HFFc6 (cell line): ENCODE measurements at regions not wholly inside any gene's neighbourhood (a gene's known extent, or its start where the extent isn't known, plus 50 kb on each side); places are given as distances from the start of the nearest gene placed in this dataset.

Source experiments
- DNase-seq: peaks from one replicate; pipeline ENCODE4 v3.0.0-alpha.2; 2018
- H3K27ac Mint-ChIP-seq: 2 replicates; pipeline ENCODE4 v1.8.0; 2020; ENCODE audit warnings: mild to moderate bottlenecking, mixed read lengths
- H3K27me3 Mint-ChIP-seq: 2 replicates; pipeline ENCODE4 v1.8.0; 2021; ENCODE audit warnings: mild to moderate bottlenecking, moderate library complexity, mixed read lengths; ENCODE audit not compliant: insufficient read depth
- H3K36me3 Mint-ChIP-seq: 2 replicates; pipeline ENCODE4 v1.8.0; 2021; ENCODE audit warnings: low read depth, mixed read lengths
- H3K4me1 Mint-ChIP-seq: 2 replicates; pipeline ENCODE4 v1.8.0; 2020; ENCODE audit warnings: low read depth, mixed read lengths
- H3K4me3 Mint-ChIP-seq: 2 replicates; pipeline ENCODE4 v1.8.0; 2020; ENCODE audit warnings: mild to moderate bottlenecking, moderate library complexity, mixed read lengths
- H3K9me3 Mint-ChIP-seq: 2 replicates; pipeline ENCODE4 v1.8.0; 2020; ENCODE audit warnings: mild to moderate bottlenecking, mixed read lengths
- CTCF ChIP-seq: fragments of 200-600 bp; sonication (generic); IDR thresholded peaks from 2 replicates; pipeline ENCODE4 v1.5.0; 2021; ENCODE audit warnings: antibody characterized with exemption, mild to moderate bottlenecking

DNA sequence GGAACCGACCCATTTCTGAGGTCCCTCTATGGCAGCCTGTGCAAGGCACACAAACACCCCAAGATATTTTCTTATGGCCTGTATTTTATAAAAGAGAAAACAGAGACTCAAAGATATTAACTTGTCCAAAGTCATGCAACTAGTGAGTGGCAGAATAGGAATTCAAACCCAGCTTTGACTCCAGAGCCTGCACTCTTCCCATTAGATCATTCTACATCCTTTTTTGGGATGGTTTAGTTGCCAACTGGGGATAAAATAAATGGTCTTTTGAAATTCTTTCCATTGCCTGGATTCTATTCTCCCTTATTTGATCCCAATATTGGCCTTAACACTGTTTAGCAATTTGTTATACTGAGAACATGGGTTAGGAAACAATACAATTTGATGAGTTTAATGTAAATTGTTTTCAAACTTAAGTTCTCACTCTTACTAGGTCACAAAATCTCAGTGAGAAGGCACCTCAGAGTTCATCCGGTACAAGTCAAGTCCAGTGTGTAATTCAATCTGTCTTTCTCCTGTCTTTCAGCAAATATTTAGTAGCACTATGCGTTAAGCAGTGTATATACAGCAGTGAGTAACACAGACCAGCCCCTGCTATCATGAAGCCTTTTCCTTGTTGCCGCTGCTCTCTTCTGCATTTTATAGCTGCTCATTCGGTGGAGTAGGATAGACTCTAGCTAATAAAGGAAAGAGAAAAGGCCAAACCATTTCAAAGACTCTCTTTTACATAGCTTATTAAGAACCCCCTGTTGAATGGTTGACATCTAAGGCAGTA, 162.1 kb upstream of the IFNG-AS1 start:
- Mint-ChIP-seq H3K27me3 (no peaks in the 10 kb centered on the region), H3K27ac (peak overlapping the region; percentile 97), H3K36me3 (no peaks in the 10 kb centered on the region), H3K4me1 (peaks cover 42% of the 10 kb centered on the region), H3K4me3 (peak overlapping the region; percentile 90), H3K9me3 (no peaks in the 10 kb centered on the region)
- DNase-seq, result no peak
- no peak for TF ChIP-seq CTCF

- H3K4me1 Mint-ChIP-seq, result peaks cover 42% of the 10 kb centered on the region
- peak overlapping the region; percentile 97 for H3K27ac Mint-ChIP-seq
- no peaks in the 10 kb centered on the region for H3K36me3 Mint-ChIP-seq
- H3K27me3 Mint-ChIP-seq, result no peaks in the 10 kb centered on the region
- peak overlapping the region; percentile 90 for H3K4me3 Mint-ChIP-seq
- DNase-seq, result peak; percentile 94
- no peaks in the 10 kb centered on the region for H3K9me3 Mint-ChIP-seq
- no peak for TF ChIP-seq CTCF
These were observed 161.3 kb upstream of the IFNG-AS1 start for GRCh38 chr12:67827820-67828383.

DNA sequence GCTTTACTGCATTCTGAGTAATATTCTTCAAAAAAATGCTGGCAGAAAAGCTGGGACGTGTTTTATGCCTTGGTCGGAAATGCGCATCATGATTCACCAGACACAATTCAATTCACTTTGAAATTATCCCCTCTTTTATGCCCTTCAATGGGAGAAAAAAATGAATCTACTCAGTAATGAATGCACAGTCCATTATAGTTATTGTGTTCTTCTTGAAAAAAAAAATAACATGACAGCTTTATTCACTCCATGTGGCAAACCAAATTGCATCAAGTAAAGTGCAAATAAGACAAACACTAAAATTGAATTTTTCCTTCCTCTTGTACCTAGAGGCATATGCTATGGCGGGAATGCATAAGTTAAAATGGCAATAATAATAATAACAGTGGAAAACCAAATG, 159.4 kb upstream of the IFNG-AS1 start:
- Mint-ChIP-seq H3K4me3 (no peak overlapping the region), H3K27ac (no peak overlapping the region), H3K36me3 (no peaks in the 10 kb centered on the region), H3K9me3 (no peaks in the 10 kb centered on the region), H3K4me1 (peaks cover 42% of the 10 kb centered on the region), H3K27me3 (no peaks in the 10 kb centered on the region)
- no peak for TF ChIP-seq CTCF
- DNase-seq, result no peak

DNA sequence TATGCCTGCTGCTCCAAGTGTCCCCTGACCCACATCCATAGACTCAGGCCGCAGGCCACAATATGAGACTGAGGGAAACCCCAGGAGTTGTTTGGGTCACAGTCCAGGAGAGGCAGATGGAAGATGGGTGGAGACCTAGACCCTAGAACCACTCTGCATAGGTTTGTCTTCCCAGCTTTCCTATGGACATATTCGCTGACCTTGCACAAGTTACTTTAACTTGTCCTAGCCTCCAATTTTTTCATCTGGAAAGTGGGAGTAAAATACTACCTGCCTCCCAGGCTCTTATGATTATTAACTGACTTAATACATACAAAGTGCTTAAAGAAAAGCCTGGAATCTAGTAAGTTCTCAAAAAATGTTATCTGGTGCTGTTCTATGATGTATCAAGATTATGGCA, 157.1 kb upstream of the IFNG-AS1 start:
- no peak for DNase-seq
- Mint-ChIP-seq H3K9me3 (peaks cover 3% of the 10 kb centered on the region; the same call in 1 of the 2 replicates), H3K36me3 (peaks cover 5% of the 10 kb centered on the region; the same call in 1 of the 2 replicates)

GRCh38 chr12:67833602-67834001, 155.6 kb upstream of the IFNG-AS1 start:
- Mint-ChIP-seq H3K36me3 (peaks cover 11% of the 10 kb centered on the region; the same call in 1 of the 2 replicates), H3K27me3 (no peaks in the 10 kb centered on the region; the same call in 1 of the 2 replicates), H3K4me1 (peaks cover 9% of the 10 kb centered on the region), H3K27ac (no peak overlapping the region), H3K4me3 (no peak overlapping the region), H3K9me3 (peaks cover 17% of the 10 kb centered on the region; the same call in 1 of the 2 replicates)
- DNase-seq, result no peak
- no peak for TF ChIP-seq CTCF

More for the DNA sequence above, 157.1 kb upstream of the IFNG-AS1 start:
- Mint-ChIP-seq H3K27me3 (no peaks in the 10 kb centered on the region; the same call in 1 of the 2 replicates), H3K27ac (no peak overlapping the region), H3K4me1 (peaks cover 24% of the 10 kb centered on the region), H3K4me3 (no peak overlapping the region)
- no peak for TF ChIP-seq CTCF
